ENCODE measurements at regions not wholly inside any gene's neighbourhood (a gene's known extent, or its start where the extent isn't known, plus 50 kb on each side); places are given as distances from the start of the nearest gene placed in this dataset.

DNA sequence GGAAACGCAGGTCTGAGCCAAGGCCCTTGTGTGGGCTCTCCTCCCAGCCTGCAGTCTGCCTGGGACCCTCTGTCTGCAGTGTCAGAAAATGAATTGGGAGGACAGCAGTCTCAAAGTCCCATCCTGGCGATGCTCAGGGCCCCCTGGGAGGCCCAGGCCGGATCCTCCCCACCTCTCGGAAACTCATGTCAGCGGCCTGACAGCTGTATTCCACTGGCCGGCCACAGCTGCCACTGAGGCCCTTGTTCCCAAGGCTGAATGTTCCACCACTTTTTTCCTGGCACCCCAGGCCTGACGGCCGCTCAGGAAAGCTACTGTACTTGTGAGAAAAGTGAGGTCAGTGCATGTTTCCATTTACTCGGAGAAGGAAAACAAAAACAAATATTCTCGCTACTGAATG is 180.0 kb downstream of the FGF18 start:
- Histone ChIP-seq H3K9me3 (ENCODE audit: control insufficient read depth, insufficient read depth, low read length) (peaks cover 2% of the 10 kb centered on the region; the same call in 1 of the 2 replicates), H2BK5ac (ENCODE audit: low read depth, low read length, poor library complexity, severe bottlenecking) (no peak overlapping the region), H3K56ac (ENCODE audit: extremely low read depth, insufficient read depth, low read length) (no peak overlapping the region), H3K23ac (ENCODE audit: low read depth, low read length) (no peak overlapping the region), H2BK20ac (ENCODE audit: low read depth, low read length) (no peak overlapping the region), H3K4me1 (ENCODE audit: control insufficient read depth, insufficient read depth, low read length) (peaks cover 8% of the 10 kb centered on the region), H3K79me1 (ENCODE audit: low read depth in 1 of 2, low read length in 2 of 2) (no peaks in the 10 kb centered on the region), H3K4me2 (ENCODE audit: low read depth, low read length) (no peak overlapping the region), H4K91ac (ENCODE audit: insufficient read depth, low read depth, low read length) (no peak overlapping the region), H3K27me3 (ENCODE audit: control insufficient read depth, insufficient read depth, low read length) (peaks cover 12% of the 10 kb centered on the region), H3K27ac (ENCODE audit: insufficient read depth, low read length) (no peak overlapping the region), H3K36me3 (ENCODE audit: control insufficient read depth, insufficient read depth, low read length) (no peaks in the 10 kb centered on the region), H3K18ac (ENCODE audit: low read depth, low read length) (no peak overlapping the region), H4K20me1 (ENCODE audit: insufficient read depth, low read length) (peaks cover 3% of the 10 kb centered on the region; the same call in 1 of the 2 replicates), H4K5ac (ENCODE audit: low read depth, low read length) (no peak overlapping the region), H3K9ac (ENCODE audit: low read depth, low read length) (no peak overlapping the region), H2AK5ac (ENCODE audit: low read depth, low read length) (no peak overlapping the region), H3K4me3 (ENCODE audit: insufficient read depth, low read depth, low read length) (no peak overlapping the region), H3K9me1 (ENCODE audit: insufficient read depth, low read length) (no peaks in the 10 kb centered on the region; the same call in 1 of the 2 replicates), H4K8ac (ENCODE audit: low read depth in 2 of 2, low read length in 2 of 2) (no peak overlapping the region), H3K14ac (replicated peaks; ENCODE audit: low read depth, low read length) (no peak overlapping the region), H2BK15ac (ENCODE audit: low read depth, low read length) (no peak overlapping the region), H2AK9ac (replicated peaks; ENCODE audit: low read depth, low read length, poor library complexity) (no peak overlapping the region), H3K4ac (ENCODE audit: low read depth, low read length) (no peak overlapping the region), H2BK120ac (ENCODE audit: low read depth, low read length) (no peak overlapping the region), H2AFZ (replicated peaks; ENCODE audit: low read length, poor library complexity) (no peak overlapping the region)
- ChIA-PET CTCF (no interaction called here), POLR2A (ENCODE audit: unreplicated experiment) (no interaction called here)
- in situ Hi-C loops (cut with MboI; ENCODE audit: low sequenced_read_pairs) (no loop called here), dilution Hi-C loops (cut with HindIII; ENCODE audit: low sequenced_read_pairs, unreplicated experiment) (no loop called here), intact Hi-C loops (cut with micrococcal nuclease) (loop anchor here (5.0 to 10.0 kb wide), 2 partner anchors 107 to 185 kb away; partner anchors contain the start of gene FGF18)
- BruUV-seq (replicated peaks) = no TSS peak
- WGBS, 2 experiments (ENCODE audit: extremely low coverage in 2 of 2, insufficient read length in 1 of 2) = 49% methylated on average over 6 of the region's 10 CpGs; no CpG with 5 or more reads in 1 of the 2 experiments
- TF ChIP-seq RCOR1 (IDR thresholded peaks at IDR 0.05; ENCODE audit: insufficient replicate concordance, low read length) (no peak), RAD21 (IDR thresholded peaks at IDR 0.05; ENCODE audit: low read length) (no peak), SMC3 (IDR thresholded peaks at IDR 0.05; ENCODE audit: low read depth, low read length) (no peak), FOS (IDR thresholded peaks at IDR 0.05; ENCODE audit: low read depth, low read length) (no peak), CHD1 (IDR thresholded peaks at IDR 0.05; ENCODE audit: low read depth, low read length) (no peak), POLR2A (IDR thresholded peaks at IDR 0.05; ENCODE audit: low read depth, low read length) (no peak), NFE2L2 (IDR thresholded peaks at IDR 0.05; ENCODE audit: low read depth, low read length) (no peak), MAZ (IDR thresholded peaks at IDR 0.05; ENCODE audit: borderline replicate concordance, low read depth, low read length) (no peak), BHLHE40 (IDR thresholded peaks at IDR 0.05; ENCODE audit: low read depth, low read length) (no peak), RFX5 (IDR thresholded peaks at IDR 0.05; ENCODE audit: low read depth, low read length) (no peak), MAFK (IDR thresholded peaks at IDR 0.05; ENCODE audit: low read depth, low read length) (no peak), CEBPB (IDR thresholded peaks at IDR 0.05; ENCODE audit: low read depth, low read length) (no peak), MXI1 (IDR thresholded peaks at IDR 0.05; ENCODE audit: borderline replicate concordance, low read depth, low read length) (no peak)
- TF ChIP-seq, protein P1, sequence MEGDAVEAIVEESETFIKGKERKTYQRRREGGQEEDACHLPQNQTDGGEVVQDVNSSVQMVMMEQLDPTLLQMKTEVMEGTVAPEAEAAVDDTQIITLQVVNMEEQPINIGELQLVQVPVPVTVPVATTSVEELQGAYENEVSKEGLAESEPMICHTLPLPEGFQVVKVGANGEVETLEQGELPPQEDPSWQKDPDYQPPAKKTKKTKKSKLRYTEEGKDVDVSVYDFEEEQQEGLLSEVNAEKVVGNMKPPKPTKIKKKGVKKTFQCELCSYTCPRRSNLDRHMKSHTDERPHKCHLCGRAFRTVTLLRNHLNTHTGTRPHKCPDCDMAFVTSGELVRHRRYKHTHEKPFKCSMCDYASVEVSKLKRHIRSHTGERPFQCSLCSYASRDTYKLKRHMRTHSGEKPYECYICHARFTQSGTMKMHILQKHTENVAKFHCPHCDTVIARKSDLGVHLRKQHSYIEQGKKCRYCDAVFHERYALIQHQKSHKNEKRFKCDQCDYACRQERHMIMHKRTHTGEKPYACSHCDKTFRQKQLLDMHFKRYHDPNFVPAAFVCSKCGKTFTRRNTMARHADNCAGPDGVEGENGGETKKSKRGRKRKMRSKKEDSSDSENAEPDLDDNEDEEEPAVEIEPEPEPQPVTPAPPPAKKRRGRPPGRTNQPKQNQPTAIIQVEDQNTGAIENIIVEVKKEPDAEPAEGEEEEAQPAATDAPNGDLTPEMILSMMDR (conservative IDR thresholded peaks at IDR 0.05; ENCODE audit: low read depth, low read length) = no peak
- TF ChIP-seq, protein P2, sequence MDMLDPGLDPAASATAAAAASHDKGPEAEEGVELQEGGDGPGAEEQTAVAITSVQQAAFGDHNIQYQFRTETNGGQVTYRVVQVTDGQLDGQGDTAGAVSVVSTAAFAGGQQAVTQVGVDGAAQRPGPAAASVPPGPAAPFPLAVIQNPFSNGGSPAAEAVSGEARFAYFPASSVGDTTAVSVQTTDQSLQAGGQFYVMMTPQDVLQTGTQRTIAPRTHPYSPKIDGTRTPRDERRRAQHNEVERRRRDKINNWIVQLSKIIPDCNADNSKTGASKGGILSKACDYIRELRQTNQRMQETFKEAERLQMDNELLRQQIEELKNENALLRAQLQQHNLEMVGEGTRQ (IDR thresholded peaks at IDR 0.05; ENCODE audit: low read depth, low read length) = no peak
- TF ChIP-seq, protein P3, sequence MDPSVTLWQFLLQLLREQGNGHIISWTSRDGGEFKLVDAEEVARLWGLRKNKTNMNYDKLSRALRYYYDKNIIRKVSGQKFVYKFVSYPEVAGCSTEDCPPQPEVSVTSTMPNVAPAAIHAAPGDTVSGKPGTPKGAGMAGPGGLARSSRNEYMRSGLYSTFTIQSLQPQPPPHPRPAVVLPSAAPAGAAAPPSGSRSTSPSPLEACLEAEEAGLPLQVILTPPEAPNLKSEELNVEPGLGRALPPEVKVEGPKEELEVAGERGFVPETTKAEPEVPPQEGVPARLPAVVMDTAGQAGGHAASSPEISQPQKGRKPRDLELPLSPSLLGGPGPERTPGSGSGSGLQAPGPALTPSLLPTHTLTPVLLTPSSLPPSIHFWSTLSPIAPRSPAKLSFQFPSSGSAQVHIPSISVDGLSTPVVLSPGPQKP (IDR thresholded peaks at IDR 0.05; ENCODE audit: borderline replicate concordance, low read depth, low read length) = no peak
- DNase-seq (no peak), ATAC-seq (ENCODE audit: low read depth) (no peak)
